ENCODE measurements at regions not wholly inside any gene's neighbourhood (a gene's known extent, or its start where the extent isn't known, plus 50 kb on each side); places are given as distances from the start of the nearest gene placed in this dataset.

- no peak for TF ChIP-seq CTCF (IDR thresholded peaks at IDR 0.05; ENCODE audit: extremely low read depth in 1 of 2, insufficient read depth in 1 of 2, low read depth in 1 of 2, low read length in 2 of 2)
- no peak for TF ChIP-seq EZH2 (IDR thresholded peaks at IDR 0.05; ENCODE audit: borderline replicate concordance, low read depth, low read length, severe bottlenecking)
- TF ChIP-seq POLR2A (IDR thresholded peaks at IDR 0.05; ENCODE audit: low read depth, low read length), result no peak
- TF ChIP-seq MYC (IDR thresholded peaks at IDR 0.05; ENCODE audit: low read depth, low read length), result no peak
- no peak for TF ChIP-seq POLR2AphosphoS5 (IDR thresholded peaks at IDR 0.05; ENCODE audit: insufficient read depth, low read depth, low read length)
- no peak for TF ChIP-seq GATA2 (IDR thresholded peaks at IDR 0.05; ENCODE audit: insufficient read depth, insufficient read length, low read depth, low read length)
- TF ChIP-seq MAX (IDR thresholded peaks at IDR 0.05; ENCODE audit: insufficient read depth, insufficient read length), result no peak
- no peak for TF ChIP-seq FOS (IDR thresholded peaks at IDR 0.05; ENCODE audit: borderline replicate concordance, insufficient read depth, low read length)
These were observed 504.5 kb downstream of the NLGN4X start for GRCh38 chrX:5724123-5724522.
